ENCODE measurements at regions not wholly inside any gene's neighbourhood (a gene's known extent, or its start where the extent isn't known, plus 50 kb on each side); places are given as distances from the start of the nearest gene placed in this dataset.

- ChIA-PET CTCF (no interaction called here), POLR2A (ENCODE audit: unreplicated experiment) (no interaction called here)
- intact Hi-C loops (cut with micrococcal nuclease) (no loop called here), dilution Hi-C loops (cut with HindIII; ENCODE audit: low sequenced_read_pairs, unreplicated experiment) (no loop called here), in situ Hi-C loops (cut with MboI; ENCODE audit: low sequenced_read_pairs) (no loop called here)
- Histone ChIP-seq H3K9ac (ENCODE audit: low read depth, low read length) (no peak overlapping the region), H4K5ac (ENCODE audit: low read depth, low read length) (no peak overlapping the region), H3K9me1 (ENCODE audit: insufficient read depth, low read length) (no peaks in the 10 kb centered on the region), H2BK20ac (ENCODE audit: low read depth, low read length) (no peak overlapping the region), H2BK15ac (ENCODE audit: low read depth, low read length) (no peak overlapping the region), H2BK5ac (ENCODE audit: low read depth, low read length, poor library complexity, severe bottlenecking) (no peak overlapping the region), H4K91ac (ENCODE audit: insufficient read depth, low read depth, low read length) (no peak overlapping the region), H4K8ac (ENCODE audit: low read depth in 2 of 2, low read length in 2 of 2) (no peak overlapping the region), H3K18ac (ENCODE audit: low read depth, low read length) (no peak overlapping the region), H3K27me3 (ENCODE audit: control insufficient read depth, insufficient read depth, low read length) (peaks cover 24% of the 10 kb centered on the region), H2BK120ac (ENCODE audit: low read depth, low read length) (no peak overlapping the region), H3K79me1 (ENCODE audit: low read depth in 1 of 2, low read length in 2 of 2) (no peaks in the 10 kb centered on the region), H3K56ac (ENCODE audit: extremely low read depth, insufficient read depth, low read length) (no peak overlapping the region), H3K36me3 (ENCODE audit: control insufficient read depth, insufficient read depth, low read length) (no peaks in the 10 kb centered on the region), H3K4me3 (ENCODE audit: insufficient read depth, low read depth, low read length) (no peak overlapping the region), H3K4ac (ENCODE audit: low read depth, low read length) (no peak overlapping the region), H3K14ac (replicated peaks; ENCODE audit: low read depth, low read length) (no peak overlapping the region), H3K23ac (ENCODE audit: low read depth, low read length) (no peak overlapping the region), H3K27ac (ENCODE audit: insufficient read depth, low read length) (no peak overlapping the region), H3K4me1 (ENCODE audit: control insufficient read depth, insufficient read depth, low read length) (no peaks in the 10 kb centered on the region), H2AK9ac (replicated peaks; ENCODE audit: low read depth, low read length, poor library complexity) (no peak overlapping the region), H2AFZ (replicated peaks; ENCODE audit: low read length, poor library complexity) (peak overlapping the region; percentile 39), H4K20me1 (ENCODE audit: insufficient read depth, low read length) (no peaks in the 10 kb centered on the region), H3K4me2 (ENCODE audit: low read depth, low read length) (no peak overlapping the region), H2AK5ac (ENCODE audit: low read depth, low read length) (no peak overlapping the region), H3K9me3 (ENCODE audit: control insufficient read depth, insufficient read depth, low read length) (no peaks in the 10 kb centered on the region)
- 36% methylated on average over 9 of the region's 60 CpGs; no CpG with 5 or more reads in 1 of the 2 experiments for WGBS, 2 experiments (ENCODE audit: extremely low coverage in 2 of 2, insufficient read length in 1 of 2)
- DNase-seq (no peak), ATAC-seq (ENCODE audit: low read depth) (no peak)
- TF ChIP-seq BHLHE40 (IDR thresholded peaks at IDR 0.05; ENCODE audit: low read depth, low read length) (no peak), RFX5 (IDR thresholded peaks at IDR 0.05; ENCODE audit: low read depth, low read length) (no peak), CTCF (conservative IDR thresholded peaks at IDR 0.05; ENCODE audit: low read depth, low read length) (no peak), NFE2L2 (IDR thresholded peaks at IDR 0.05; ENCODE audit: low read depth, low read length) (no peak), SMC3 (IDR thresholded peaks at IDR 0.05; ENCODE audit: low read depth, low read length) (no peak), MXI1 (IDR thresholded peaks at IDR 0.05; ENCODE audit: borderline replicate concordance, low read depth, low read length) (no peak), RCOR1 (IDR thresholded peaks at IDR 0.05; ENCODE audit: insufficient replicate concordance, low read length) (no peak), POLR2A (IDR thresholded peaks at IDR 0.05; ENCODE audit: low read depth, low read length) (no peak), RAD21 (IDR thresholded peaks at IDR 0.05; ENCODE audit: low read length) (no peak), MAZ (IDR thresholded peaks at IDR 0.05; ENCODE audit: borderline replicate concordance, low read depth, low read length) (no peak), CEBPB (IDR thresholded peaks at IDR 0.05; ENCODE audit: low read depth, low read length) (no peak), ELK1 (IDR thresholded peaks at IDR 0.05; ENCODE audit: borderline replicate concordance, low read depth, low read length) (no peak), CHD1 (IDR thresholded peaks at IDR 0.05; ENCODE audit: low read depth, low read length) (no peak), FOS (IDR thresholded peaks at IDR 0.05; ENCODE audit: low read depth, low read length) (no peak), MAFK (IDR thresholded peaks at IDR 0.05; ENCODE audit: low read depth, low read length) (no peak)
- TF ChIP-seq, protein P1, sequence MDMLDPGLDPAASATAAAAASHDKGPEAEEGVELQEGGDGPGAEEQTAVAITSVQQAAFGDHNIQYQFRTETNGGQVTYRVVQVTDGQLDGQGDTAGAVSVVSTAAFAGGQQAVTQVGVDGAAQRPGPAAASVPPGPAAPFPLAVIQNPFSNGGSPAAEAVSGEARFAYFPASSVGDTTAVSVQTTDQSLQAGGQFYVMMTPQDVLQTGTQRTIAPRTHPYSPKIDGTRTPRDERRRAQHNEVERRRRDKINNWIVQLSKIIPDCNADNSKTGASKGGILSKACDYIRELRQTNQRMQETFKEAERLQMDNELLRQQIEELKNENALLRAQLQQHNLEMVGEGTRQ (IDR thresholded peaks at IDR 0.05; ENCODE audit: low read depth, low read length), result no peak
- BruUV-seq (replicated peaks), result no TSS peak
Measured at GRCh38 chr20:60087563-60088105, 129.4 kb downstream of the CDH26 start.
